Jurkat, Clone E6-1 (cell line): ENCODE measurements at regions not wholly inside any gene's neighbourhood (a gene's known extent, or its start where the extent isn't known, plus 50 kb on each side); places are given as distances from the start of the nearest gene placed in this dataset.

Source experiments
- DNase-seq: peaks from one replicate; pipeline ENCODE4 v3.0.0-alpha.2; 2011; ENCODE audit warnings: low read depth, low spot score
- H3K4me3 ChIP-seq: 2 replicates; pipeline ENCODE4 v1.5.1; 2011; ENCODE audit warnings: mild to moderate bottlenecking, low read length, control low read depth, moderate library complexity

GRCh38 chr9:73024601-73025034, 71.8 kb upstream of the ALDH1A1 start:
- no peak for DNase-seq
- H3K4me3 ChIP-seq = no peak overlapping the region

GRCh38 chr9:73023025-73023541, 70.2 kb upstream of the ALDH1A1 start:
- H3K4me3 ChIP-seq = no peak overlapping the region
- DNase-seq = peak; percentile 57

- no peak for DNase-seq
Observed at GRCh38 chr9:73022353-73022752, 69.5 kb upstream of the ALDH1A1 start.

GRCh38 chr9:73020877-73021276, 68.0 kb upstream of the ALDH1A1 start:
- no peak overlapping the region for H3K4me3 ChIP-seq
- no peak for DNase-seq

More at GRCh38 chr9:73022353-73022752, 69.5 kb upstream of the ALDH1A1 start:
- no peak overlapping the region for H3K4me3 ChIP-seq

- H3K4me3 ChIP-seq = no peak overlapping the region
- DNase-seq = no peak
Observed at GRCh38 chr9:73014011-73014410, 61.2 kb upstream of the ALDH1A1 start.

- H3K4me3 ChIP-seq = no peak overlapping the region
- no peak for DNase-seq
Observed at GRCh38 chr9:73011956-73012355, 59.1 kb upstream of the ALDH1A1 start.

GRCh38 chr9:73011181-73011750, 58.4 kb upstream of the ALDH1A1 start:
- no peak for DNase-seq

GRCh38 chr9:73009649-73010288, 56.9 kb upstream of the ALDH1A1 start:
- no peak overlapping the region for H3K4me3 ChIP-seq
- peak; percentile 71 for DNase-seq

More at GRCh38 chr9:73011181-73011750, 58.4 kb upstream of the ALDH1A1 start:
- H3K4me3 ChIP-seq = no peak overlapping the region

- peak; percentile 31 for DNase-seq
- no peak overlapping the region for H3K4me3 ChIP-seq
Observed at GRCh38 chr9:73007966-73008672, 55.3 kb upstream of the ALDH1A1 start.

GRCh38 chr9:73006986-73007385, 54.1 kb upstream of the ALDH1A1 start:
- H3K4me3 ChIP-seq = no peak overlapping the region
- DNase-seq = no peak
